ENCODE measurements at regions not wholly inside any gene's neighbourhood (a gene's known extent, or its start where the extent isn't known, plus 50 kb on each side); places are given as distances from the start of the nearest gene placed in this dataset.
"Not testable (repeated sequence)": the region's sequence is repeated elsewhere in the genome, so short reads cannot be mapped to it uniquely, and the experiment has no call there.

DNA sequence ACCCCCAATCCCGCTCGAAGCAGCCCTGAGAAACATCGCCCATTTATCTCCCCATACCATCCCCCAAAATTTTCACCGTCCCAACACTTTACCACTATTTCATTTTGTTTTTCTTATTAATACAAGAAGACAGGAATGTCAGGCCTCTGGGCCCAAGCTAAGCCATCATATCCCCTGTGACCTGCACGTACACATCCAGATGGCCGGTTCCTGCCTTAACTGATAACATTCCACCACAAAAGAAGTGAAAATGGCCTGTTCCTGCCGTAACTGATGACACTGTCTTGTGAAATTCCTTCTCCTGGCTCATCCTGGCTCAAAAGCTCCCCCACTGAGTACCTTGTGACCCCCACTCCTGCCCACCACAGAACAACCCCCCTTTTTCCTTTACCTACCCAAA lies 129.8 kb upstream of the ATXN1 start:
- POLR2A ChIA-PET; H3K36me3 ChIP-seq (replicated peaks in 1 of 2; ENCODE audit: control insufficient read depth in 1 of 2, insufficient read depth in 2 of 2, low read length in 1 of 2); H2AFZ ChIP-seq (ENCODE audit: low read depth); H3K4me3 ChIP-seq (ENCODE audit: low read depth in 2 of 2, low read length in 1 of 2); DNase-seq; H3K27me3 ChIP-seq (ENCODE audit: insufficient read depth); H3K79me2 ChIP-seq (ENCODE audit: insufficient read depth); H3K9me2 ChIP-seq; H3F3A ChIP-seq (replicated peaks; ENCODE audit: insufficient read depth); CTCF ChIA-PET; H3K27ac ChIP-seq (ENCODE audit: low read depth in 2 of 2, low read length in 1 of 2); H4K20me1 ChIP-seq (ENCODE audit: insufficient read depth); H3K4me1 ChIP-seq (ENCODE audit: control insufficient read depth in 1 of 2, insufficient read depth in 2 of 2, low read depth in 1 of 2, low read length in 1 of 2); H3K4me2 ChIP-seq; H3K9ac ChIP-seq: not testable (repeated sequence)
- 92% methylated on average over 7 of the region's 7 CpGs for WGBS (ENCODE audit: low lambda C conversion rate)
- H3K9me3 ChIP-seq = peaks cover 12% of the 10 kb centered on the region

DNA sequence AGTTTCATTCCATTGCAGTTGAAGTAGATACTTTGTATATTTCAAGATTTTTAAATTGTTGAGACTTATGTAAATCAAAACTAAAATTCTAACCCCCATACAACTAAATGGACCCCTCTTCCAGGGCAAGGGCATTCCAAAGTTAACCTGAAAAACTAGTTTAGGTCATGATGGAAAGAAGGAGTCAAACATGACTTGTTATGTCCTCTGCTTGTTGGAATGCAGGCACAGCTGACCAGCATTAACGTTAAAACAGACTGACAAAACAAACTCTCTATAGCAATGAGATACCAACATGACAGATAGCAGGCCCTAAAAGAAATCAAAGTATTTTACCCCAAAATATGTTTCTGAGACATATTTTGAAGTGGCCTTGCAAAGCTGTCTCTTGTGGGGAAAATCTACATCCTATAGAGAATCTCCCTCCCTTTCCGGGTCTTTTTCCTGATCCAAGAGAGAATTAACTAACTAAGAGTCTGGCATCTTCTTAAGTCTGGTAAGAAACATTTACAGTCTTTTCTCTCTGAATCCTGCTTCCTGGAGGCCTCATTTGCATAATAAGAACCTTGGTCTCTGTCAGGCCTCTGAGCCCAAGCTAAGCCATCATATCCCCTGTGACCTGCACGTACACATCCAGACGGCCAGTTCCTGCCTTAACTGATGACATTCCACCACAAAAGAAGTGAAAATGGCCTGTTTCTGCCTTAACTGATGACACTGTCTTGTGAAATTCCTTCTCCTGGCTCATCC lies 124.3 kb upstream of the ATXN1 start:
- H3K9ac ChIP-seq = no peak overlapping the region
- no peaks in the 10 kb centered on the region for H4K20me1 ChIP-seq (ENCODE audit: insufficient read depth)
- H3K4me2 ChIP-seq = no peak overlapping the region
- no peak overlapping the region for H2AFZ ChIP-seq (ENCODE audit: low read depth)
- H3K27me3 ChIP-seq (ENCODE audit: insufficient read depth) = no peaks in the 10 kb centered on the region
- WGBS (ENCODE audit: low lambda C conversion rate) = 88% methylated on average over 4 of the region's 4 CpGs
- H3K36me3 ChIP-seq (replicated peaks in 1 of 2; ENCODE audit: control insufficient read depth in 1 of 2, insufficient read depth in 2 of 2, low read length in 1 of 2) = no peaks in the 10 kb centered on the region
- no peaks in the 10 kb centered on the region for H3K4me1 ChIP-seq (ENCODE audit: control insufficient read depth in 1 of 2, insufficient read depth in 2 of 2, low read depth in 1 of 2, low read length in 1 of 2)
- no peaks in the 10 kb centered on the region for H3K9me2 ChIP-seq
- no peaks in the 10 kb centered on the region for H3K9me3 ChIP-seq
- H3K4me3 ChIP-seq (ENCODE audit: low read depth in 2 of 2, low read length in 1 of 2) = no peak overlapping the region
- ChIA-PET CTCF (no interaction called here), POLR2A (no interaction called here)
- no peak overlapping the region for H3K27ac ChIP-seq (ENCODE audit: low read depth in 2 of 2, low read length in 1 of 2)
- H3K79me2 ChIP-seq (ENCODE audit: insufficient read depth) = no peaks in the 10 kb centered on the region
- DNase-seq = no peak
- no peaks in the 10 kb centered on the region for H3F3A ChIP-seq (replicated peaks; ENCODE audit: insufficient read depth)
- no peak for TF ChIP-seq YY1 (IDR thresholded peaks at IDR 0.05; ENCODE audit: low read depth)
- no peak for TF ChIP-seq NFIC (IDR thresholded peaks at IDR 0.05; ENCODE audit: borderline replicate concordance)
- TF ChIP-seq, protein P1, sequence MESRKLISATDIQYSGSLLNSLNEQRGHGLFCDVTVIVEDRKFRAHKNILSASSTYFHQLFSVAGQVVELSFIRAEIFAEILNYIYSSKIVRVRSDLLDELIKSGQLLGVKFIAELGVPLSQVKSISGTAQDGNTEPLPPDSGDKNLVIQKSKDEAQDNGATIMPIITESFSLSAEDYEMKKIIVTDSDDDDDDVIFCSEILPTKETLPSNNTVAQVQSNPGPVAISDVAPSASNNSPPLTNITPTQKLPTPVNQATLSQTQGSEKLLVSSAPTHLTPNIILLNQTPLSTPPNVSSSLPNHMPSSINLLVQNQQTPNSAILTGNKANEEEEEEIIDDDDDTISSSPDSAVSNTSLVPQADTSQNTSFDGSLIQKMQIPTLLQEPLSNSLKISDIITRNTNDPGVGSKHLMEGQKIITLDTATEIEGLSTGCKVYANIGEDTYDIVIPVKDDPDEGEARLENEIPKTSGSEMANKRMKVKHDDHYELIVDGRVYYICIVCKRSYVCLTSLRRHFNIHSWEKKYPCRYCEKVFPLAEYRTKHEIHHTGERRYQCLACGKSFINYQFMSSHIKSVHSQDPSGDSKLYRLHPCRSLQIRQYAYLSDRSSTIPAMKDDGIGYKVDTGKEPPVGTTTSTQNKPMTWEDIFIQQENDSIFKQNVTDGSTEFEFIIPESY (IDR thresholded peaks at IDR 0.05; ENCODE audit: borderline replicate concordance, low read depth) = no peak
- TF ChIP-seq RFX5 (IDR thresholded peaks at IDR 0.05; ENCODE audit: low read length) = no peak
- TF ChIP-seq SIN3A (IDR thresholded peaks at IDR 0.05; ENCODE audit: borderline replicate concordance, low read depth, low read length) = no peak
- no peak for TF ChIP-seq RAD21 (IDR thresholded peaks at IDR 0.05; ENCODE audit: low read length)
- no peak for TF ChIP-seq TCF12 (IDR thresholded peaks at IDR 0.05)
- TF ChIP-seq MXI1 (IDR thresholded peaks at IDR 0.05; ENCODE audit: low read depth, low read length) = no peak
- TF ChIP-seq FOXJ3 (CRISPR knock-in tag; IDR thresholded peaks at IDR 0.05) = no peak
- TF ChIP-seq CHD2 (IDR thresholded peaks at IDR 0.05; ENCODE audit: low read length, partially characterized antibody) = no peak
- TF ChIP-seq NRF1 (IDR thresholded peaks at IDR 0.05; ENCODE audit: low read depth, low read length) = no peak
- TF ChIP-seq TEAD4 (IDR thresholded peaks at IDR 0.05; ENCODE audit: borderline replicate concordance, insufficient read depth) = no peak
- no peak for TF ChIP-seq JUND (IDR thresholded peaks at IDR 0.05)
- TF ChIP-seq FOSL2 (IDR thresholded peaks at IDR 0.05; ENCODE audit: borderline replicate concordance, low read depth) = no peak
- TF ChIP-seq GATA2 (CRISPR knock-in tag; IDR thresholded peaks at IDR 0.05) = no peak
